SHP77 treated with DMSO at 0.1 percent for 48 hours (cell line): ENCODE measurements at regions not wholly inside any gene's neighbourhood (a gene's known extent, or its start where the extent isn't known, plus 50 kb on each side); places are given as distances from the start of the nearest gene placed in this dataset.
"Not testable (repeated sequence)": the region's sequence is repeated elsewhere in the genome, so short reads cannot be mapped to it uniquely, and the experiment has no call there.

Source experiments
- DNase-seq: peaks from one replicate; lab custom pipeline; 2025; lab: John Stamatoyannopoulos, UW

GRCh38 chr5:51559339-51559738 lies 176.1 kb downstream of the ISL1 start:
- no peak for DNase-seq

- no peak for DNase-seq
Measured at GRCh38 chr5:51559921-51560658, 176.8 kb downstream of the ISL1 start.

GRCh38 chr5:51566953-51567352 lies 183.7 kb downstream of the ISL1 start:
- no peak for DNase-seq

GRCh38 chr5:51567636-51568035 lies 184.4 kb downstream of the ISL1 start:
- DNase-seq = no peak

DNA sequence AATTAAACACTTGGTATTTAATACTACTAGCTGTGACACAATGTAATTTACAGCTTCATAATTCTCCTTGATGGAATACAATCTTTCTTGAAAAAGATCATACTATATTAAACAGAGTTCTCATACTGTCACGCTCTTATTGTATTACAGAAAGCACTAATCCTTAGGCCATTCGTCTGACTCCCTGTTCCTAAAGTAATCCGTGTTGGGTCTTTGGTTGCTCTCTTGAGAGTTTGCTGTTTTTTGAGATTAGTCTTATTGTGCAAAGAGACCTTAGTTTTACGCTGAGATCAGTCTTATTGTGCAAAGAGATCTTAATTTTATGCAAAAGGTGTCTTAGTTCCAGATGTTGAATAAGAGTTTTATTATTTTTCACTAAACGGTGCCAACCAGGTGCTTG lies 190.6 kb downstream of the ISL1 start:
- no peak for DNase-seq

DNA sequence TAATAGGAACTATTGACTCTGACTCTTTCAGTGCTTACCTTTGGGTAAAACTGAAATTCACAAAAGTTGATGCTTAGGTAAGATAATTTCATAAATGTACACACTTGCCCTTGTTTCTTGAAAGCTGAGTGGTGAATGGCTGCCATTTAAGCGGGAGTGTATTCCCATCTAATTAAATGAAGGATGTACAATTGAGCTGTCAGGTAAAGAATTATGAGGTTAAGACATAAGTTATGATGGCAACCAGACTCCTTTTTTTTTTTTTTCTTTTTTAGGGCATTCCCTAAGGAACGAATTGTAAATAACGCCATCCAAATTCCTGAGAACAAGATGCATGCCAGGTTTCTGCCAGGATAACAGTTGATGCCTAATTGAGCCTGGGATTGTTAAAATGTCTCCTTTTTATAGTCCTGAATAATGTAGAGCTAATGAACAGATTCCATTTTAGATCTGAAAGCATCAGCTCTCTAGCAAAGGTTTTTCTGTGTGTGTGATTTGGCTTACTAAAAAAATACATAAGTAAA lies 199.7 kb downstream of the ISL1 start:
- no peak for DNase-seq

- no peak for DNase-seq
Measured at GRCh38 chr5:51598026-51598425, 214.8 kb downstream of the ISL1 start.

DNA sequence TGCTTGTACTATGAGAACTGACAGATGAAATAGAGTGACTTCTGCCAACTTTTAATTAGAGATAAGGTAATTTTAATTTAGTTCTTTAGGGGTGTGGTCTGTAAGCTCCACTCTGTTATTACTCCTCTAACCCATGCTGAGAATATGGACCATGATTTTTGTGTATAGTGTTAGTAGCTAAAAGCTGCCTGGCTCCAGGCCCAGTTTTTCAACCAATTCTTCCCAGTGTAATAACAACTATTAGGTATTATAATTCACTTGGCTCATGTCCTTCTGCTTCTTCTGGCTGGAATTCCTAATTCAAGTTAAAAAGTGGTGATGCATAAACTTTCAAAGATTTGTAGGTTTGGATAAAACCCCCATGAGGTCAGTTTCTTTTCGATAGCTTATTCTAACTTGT lies 216.3 kb downstream of the ISL1 start:
- no peak for DNase-seq

DNA sequence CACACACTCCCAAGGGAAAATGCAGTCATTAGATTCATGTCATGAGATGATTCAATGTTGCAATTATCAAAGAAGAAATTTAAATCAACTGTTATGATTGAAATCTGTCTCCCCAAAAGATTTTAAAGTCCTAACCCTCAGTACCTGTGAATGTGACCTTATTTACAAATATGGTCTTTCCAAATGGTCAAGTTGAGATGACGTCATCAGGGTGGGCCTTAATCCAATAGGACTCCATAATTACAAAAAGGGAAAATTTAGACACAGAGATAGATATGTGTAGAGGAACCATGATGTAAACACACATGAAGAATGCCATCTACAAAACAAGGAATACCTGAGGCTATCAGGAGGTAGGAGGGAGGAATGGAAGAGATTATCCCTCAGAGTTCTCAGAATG lies 221.1 kb downstream of the ISL1 start:
- no peak for DNase-seq

GRCh38 chr5:51606921-51607320 lies 223.7 kb downstream of the ISL1 start:
- DNase-seq = no peak

DNA sequence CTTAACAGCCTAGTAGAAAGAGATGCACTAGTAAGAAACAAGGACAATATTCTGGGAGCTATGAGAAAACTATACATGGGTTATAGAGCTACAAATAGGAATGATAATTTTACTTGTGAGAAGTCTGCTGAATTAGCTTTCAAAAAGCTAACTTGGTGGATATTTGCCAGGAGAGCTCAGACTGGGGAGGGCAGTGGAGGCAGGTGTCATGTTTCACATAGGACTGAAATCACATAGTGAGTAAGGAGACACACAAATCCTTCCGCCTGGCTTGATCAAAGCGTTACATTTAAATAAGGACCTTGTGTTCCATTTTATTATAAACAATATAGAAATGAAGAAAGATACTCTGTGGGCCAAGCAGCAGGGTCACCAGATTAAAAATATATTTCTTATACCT lies 235.0 kb downstream of the ISL1 start:
- DNase-seq = no peak

DNA sequence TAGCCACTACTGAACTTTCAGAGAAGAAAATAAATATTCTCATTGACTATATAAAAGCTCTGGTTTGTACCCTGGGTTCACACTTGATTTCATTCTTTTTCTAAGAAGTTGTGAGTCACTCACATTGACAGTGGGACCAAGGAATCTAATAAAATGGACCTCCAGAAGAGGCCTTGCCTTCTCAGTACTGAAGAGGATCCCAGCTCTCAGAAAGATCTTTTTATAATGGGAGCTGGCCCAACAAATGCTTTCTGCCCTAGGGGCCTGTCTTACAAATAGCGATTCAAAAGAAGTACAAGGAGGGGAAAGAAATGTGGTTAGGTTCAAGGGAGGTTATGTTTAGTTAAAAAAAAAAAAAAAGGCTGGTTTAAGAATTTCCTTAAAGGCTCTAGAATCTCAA lies 237.9 kb downstream of the ISL1 start:
- DNase-seq = no peak

DNA sequence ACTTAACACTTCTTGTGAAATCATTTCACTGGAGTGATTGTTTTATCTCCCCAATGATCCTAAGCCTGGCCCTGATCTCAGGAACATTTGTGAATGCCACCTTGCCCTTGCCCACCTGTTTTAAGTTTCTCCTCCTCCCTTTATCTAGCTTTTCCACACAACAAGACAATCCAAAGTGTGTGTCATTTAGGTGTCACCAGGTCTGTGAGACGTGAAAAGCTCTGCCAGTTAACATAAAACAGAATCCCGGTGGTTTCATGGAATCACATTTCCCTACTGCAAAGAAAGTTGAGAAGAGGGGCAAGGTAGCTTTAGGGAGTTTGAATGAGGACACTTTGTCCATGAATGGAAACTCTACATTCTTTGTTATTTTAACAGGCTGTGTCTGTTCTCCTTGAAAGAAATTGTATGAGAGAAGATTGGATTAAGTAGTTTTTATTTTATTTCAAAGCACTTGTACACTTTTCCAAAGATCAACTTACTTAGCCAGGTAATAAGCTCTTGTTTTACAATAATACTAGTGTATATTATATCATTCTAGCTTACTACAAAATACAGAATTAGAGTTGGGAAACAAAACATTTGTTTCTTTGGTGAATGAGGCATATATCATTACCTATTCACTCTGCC lies 239.0 kb downstream of the ISL1 start:
- no peak for DNase-seq

DNA sequence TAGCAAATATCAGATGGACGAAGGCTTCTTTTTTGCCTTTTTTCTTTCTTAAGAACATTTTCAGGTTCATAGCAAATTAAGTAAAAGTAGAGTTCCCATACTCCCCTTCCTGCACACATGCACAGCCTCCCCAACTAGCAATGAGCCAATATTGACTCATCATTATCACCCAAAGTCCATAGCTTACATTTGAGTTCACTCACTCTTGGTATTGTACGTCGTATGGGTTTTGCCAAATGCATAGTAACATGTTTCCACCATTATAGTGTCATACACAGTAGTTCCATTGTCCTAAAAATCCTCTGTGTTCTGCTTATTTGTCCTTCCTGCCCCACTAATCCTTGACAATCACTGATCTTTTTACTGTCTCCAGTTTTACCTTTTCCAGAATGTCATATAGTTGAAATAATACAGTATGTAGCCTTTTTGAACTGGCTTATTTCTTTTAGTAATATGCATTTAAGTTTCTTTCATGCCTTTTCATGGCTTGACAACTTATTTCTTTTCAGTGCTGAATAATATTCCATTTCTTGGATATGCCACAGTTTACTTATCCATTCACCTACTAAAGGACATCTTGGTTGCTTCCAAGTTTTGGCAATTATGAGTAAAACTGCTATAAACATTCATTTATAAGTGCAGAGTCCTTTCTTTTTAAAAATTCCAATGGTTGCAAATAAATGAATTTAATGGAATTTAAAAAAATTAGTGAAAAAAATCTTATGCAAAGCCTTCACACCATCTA lies 242.1 kb downstream of the ISL1 start:
- DNase-seq = no peak

DNA sequence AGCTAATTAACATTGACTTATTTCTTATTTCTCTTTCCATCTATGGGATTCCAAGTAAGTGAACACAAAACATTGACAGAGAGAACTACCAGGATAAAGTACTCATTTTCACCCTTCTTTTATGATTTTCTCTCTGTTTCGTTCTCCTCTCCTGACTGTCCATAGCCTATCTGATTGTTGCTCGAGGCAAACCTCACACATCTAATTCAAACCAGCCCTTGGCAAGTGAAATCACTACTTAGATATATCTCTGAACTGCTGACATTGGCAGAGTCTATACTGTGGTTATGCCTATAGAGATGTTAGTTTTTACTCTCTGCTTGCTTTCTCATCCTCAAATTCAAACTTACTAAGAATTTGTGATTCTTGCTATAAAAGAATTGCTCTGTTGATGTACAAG lies 248.8 kb downstream of the ISL1 start:
- DNase-seq = no peak

DNA sequence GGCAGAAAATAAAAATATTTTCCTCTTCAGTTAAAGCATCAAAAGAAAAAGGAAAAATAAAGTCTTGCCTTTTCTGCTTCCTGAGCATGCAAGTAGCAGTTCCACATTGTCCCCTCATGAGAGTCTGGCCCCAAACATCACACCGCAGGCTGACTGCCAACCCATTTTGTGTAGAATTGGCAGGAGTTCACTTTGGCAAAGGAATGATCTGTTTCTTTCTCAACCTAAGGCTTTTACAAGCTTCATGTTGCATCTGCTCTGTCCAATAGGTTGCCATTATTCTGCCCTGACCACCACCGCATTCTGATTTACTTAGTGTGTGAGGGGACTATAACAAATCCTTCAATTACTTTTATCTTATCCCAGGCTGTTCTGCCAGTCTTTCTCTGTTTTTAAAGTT lies 249.5 kb downstream of the ISL1 start:
- DNase-seq = no peak

GRCh38 chr5:51636973-51637372 lies 253.7 kb downstream of the ISL1 start:
- not testable (repeated sequence) for DNase-seq

GRCh38 chr5:51644976-51645375 lies 261.7 kb downstream of the ISL1 start:
- DNase-seq = no peak

DNA sequence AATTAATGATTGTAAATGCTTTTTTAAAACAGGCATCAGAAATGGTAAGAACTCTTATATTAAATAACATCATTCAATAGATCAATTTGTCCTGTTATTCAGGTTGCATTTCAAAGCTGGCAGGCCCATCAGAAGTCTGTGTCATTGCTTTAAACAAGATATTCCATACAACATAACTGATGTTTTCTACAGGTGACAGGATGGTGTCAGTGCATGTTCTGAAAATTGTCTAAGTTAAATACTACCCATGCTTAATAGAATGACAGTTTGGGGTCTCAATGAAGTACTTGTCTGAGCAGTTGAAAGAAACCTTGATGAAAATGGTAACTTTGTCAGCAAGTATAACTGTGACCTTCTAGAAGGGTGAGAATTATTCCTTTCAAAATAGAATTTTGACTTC lies 263.2 kb downstream of the ISL1 start:
- DNase-seq = no peak

- DNase-seq = no peak
Measured at GRCh38 chr5:51650824-51651223, 267.6 kb downstream of the ISL1 start.

DNA sequence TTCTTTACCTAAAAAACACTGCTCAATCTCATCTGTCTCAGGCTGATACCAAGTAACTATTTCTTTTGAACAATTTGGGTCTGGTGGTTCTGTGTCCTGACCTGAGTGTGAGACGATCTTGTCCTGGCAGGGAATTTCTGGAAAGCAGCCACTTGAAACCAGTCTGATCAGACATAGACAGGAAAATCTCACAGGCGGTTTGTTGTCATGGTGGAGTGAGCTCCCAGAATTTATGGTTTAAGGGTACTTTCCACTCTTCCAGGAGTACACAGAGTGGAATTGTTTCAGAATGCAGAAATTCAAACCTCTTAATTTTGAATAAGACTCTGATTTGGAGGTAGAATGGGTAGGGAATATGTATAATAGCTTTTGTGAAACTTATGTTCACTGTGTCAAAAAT lies 268.2 kb downstream of the ISL1 start:
- no peak for DNase-seq

GRCh38 chr5:51651889-51652288 lies 268.6 kb downstream of the ISL1 start:
- no peak for DNase-seq

DNA sequence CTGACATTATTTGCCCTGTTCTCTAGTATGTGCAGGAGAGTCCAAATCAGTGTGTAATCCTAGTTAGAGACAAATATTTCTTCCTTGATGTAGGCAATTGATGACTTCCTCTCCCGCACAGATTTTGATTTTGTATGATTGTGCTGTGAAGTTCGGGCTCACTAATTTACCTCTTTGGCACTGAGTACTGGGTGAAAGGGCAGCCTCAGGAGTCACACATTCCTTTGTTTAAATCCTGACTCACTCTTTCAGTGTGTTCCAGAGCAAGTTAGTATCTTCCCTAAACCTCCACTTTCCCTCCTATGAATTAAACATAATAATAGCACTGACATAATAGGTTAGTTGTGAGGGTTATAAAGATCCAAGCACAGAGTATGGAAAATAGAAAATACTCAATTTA lies 269.7 kb downstream of the ISL1 start:
- DNase-seq = no peak
